Upper lobe of left lung (tissue), 6 donors: ENCODE measurements at regions not wholly inside any gene's neighbourhood (a gene's known extent, or its start where the extent isn't known, plus 50 kb on each side); places are given as distances from the start of the nearest gene placed in this dataset.

Experiments used
- ATAC-seq, 2 donors: fragments of 200-7000 bp; cut with Tn5 transposase; one replicate each; pipeline ENCODE4 v1.9.1; 2022; ENCODE audit warnings: mild to moderate bottlenecking in 2 of 2, moderate library complexity in 2 of 2; ENCODE audit not compliant: low FRiP score in 2 of 2
- DNase-seq, 2 donors: peaks; one replicate each; pipeline ENCODE4 v3.0.0-alpha.2; 2019 to 2020
- H3K27ac ChIP-seq, 4 donors: fragments of 200-600 bp; sonication (generic); one replicate each; pipeline ENCODE4 v1.5.1; 2016 to 2019
- H3K27me3 ChIP-seq, 4 donors: fragments of 200-600 bp; sonication (generic); one replicate each; pipeline ENCODE4 v1.5.1; 2017 to 2019
- H3K36me3 ChIP-seq, 4 donors: fragments of 200-600 bp; sonication (generic); one replicate each; pipeline ENCODE4 v1.5.1; 2016 to 2019
- H3K4me1 ChIP-seq, 4 donors: fragments of 200-600 bp; sonication (generic); one replicate each; pipeline ENCODE4 v1.5.1; 2018 to 2019
- H3K4me3 ChIP-seq, 4 donors: fragments of 200-600 bp; sonication (generic); one replicate each; pipeline ENCODE4 v1.5.1; 2017 to 2019; ENCODE audit warnings: mild to moderate bottlenecking in 2 of 4, moderate library complexity in 1 of 4
- H3K9me3 ChIP-seq, 4 donors: fragments of 200-600 bp; sonication (generic); one replicate each; pipeline ENCODE4 v1.5.1; 2018 to 2019
- EP300 ChIP-seq, 4 donors: sonication (generic); formaldehyde crosslinking; IDR thresholded peaks; one replicate each; pipeline ENCODE4 v1.5.1; 2017; ENCODE audit warnings: antibody characterized with exemption in 4 of 4, control low read depth in 2 of 4
- POLR2A ChIP-seq, 4 donors: fragments of 450-650 bp; IDR thresholded peaks; one replicate each; pipeline ENCODE4 v1.5.1; 2016 to 2017; ENCODE audit warnings: antibody characterized with exemption in 4 of 4, mild to moderate bottlenecking in 2 of 4
- POLR2AphosphoS5 ChIP-seq, 2 donors: sonication (generic); formaldehyde crosslinking; IDR thresholded peaks; one replicate each; pipeline ENCODE4 v1.5.1; 2017; ENCODE audit warnings: antibody characterized with exemption in 2 of 2
- WGBS, 2 donors: methylation state at CpG; one replicate each; pipeline ENCODE4 v1.1.5; 2017 to 2018; 5-methylcytosine and 5-hydroxymethylcytosine counted together
- TF ChIP-seq, protein P1 (sequence below), 6 experiments: fragments of 450-650 bp in 4 of 6; fragments of 200-600 bp in 2 of 6; sonication (generic) in 2 of 6; IDR thresholded peaks; one replicate each; pipeline ENCODE4 v1.5.1; 2016 to 2019; ENCODE audit warnings: antibody characterized with exemption in 6 of 6
- donor health status: DM: no; HTN: no; CAD: no; lungs with moderate emphysema.
- donor health status: DM: no; HTN: yes; CAD: no; lungs with severe emphysema.

DNA sequence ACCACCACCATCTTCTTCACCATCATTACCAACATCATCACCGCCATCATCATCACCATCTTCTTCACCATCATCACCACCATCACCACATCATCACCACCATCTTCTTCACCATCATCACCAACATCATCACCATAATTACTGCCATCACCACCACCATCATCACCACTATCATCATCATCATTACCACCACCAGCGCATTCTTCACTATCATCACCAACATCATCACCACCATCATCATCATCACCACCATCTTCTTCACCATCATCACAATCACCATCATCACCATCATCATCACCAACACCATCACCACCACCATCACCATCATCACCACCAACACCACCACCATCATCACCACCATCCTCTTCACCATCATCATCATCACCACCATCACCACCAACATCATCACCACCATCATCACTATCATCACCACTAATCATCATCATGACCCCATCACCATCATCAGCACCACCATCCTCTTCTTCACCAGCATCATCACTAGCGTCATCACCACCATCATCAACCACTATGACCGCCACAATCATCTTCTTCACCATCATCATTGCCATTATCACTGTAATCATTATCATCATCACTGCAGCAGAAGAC lies 303.8 kb downstream of the CTTN start:
- no peaks in the 10 kb centered on the region for H3K36me3 ChIP-seq
- H3K27ac ChIP-seq = no peak overlapping the region
- ATAC-seq (no peak), DNase-seq (no peak)
- H3K4me1 ChIP-seq = peaks cover 0 to 7% (median 2%) of the 10 kb centered on the region in 4 donors
- 95 to 100% methylated on average over 4 of the region's 4 CpGs for whole genome bisulfite sequencing, 2 donors
- TF ChIP-seq POLR2AphosphoS5 (IDR thresholded peaks at IDR 0.05) = no peak
- TF ChIP-seq EP300 (IDR thresholded peaks at IDR 0.05) = no peak
- TF ChIP-seq, protein P1, sequence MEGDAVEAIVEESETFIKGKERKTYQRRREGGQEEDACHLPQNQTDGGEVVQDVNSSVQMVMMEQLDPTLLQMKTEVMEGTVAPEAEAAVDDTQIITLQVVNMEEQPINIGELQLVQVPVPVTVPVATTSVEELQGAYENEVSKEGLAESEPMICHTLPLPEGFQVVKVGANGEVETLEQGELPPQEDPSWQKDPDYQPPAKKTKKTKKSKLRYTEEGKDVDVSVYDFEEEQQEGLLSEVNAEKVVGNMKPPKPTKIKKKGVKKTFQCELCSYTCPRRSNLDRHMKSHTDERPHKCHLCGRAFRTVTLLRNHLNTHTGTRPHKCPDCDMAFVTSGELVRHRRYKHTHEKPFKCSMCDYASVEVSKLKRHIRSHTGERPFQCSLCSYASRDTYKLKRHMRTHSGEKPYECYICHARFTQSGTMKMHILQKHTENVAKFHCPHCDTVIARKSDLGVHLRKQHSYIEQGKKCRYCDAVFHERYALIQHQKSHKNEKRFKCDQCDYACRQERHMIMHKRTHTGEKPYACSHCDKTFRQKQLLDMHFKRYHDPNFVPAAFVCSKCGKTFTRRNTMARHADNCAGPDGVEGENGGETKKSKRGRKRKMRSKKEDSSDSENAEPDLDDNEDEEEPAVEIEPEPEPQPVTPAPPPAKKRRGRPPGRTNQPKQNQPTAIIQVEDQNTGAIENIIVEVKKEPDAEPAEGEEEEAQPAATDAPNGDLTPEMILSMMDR (IDR thresholded peaks at IDR 0.05) = no peak
- no peak for TF ChIP-seq POLR2A (IDR thresholded peaks at IDR 0.05)
- no peaks in the 10 kb centered on the region for H3K9me3 ChIP-seq
- H3K27me3 ChIP-seq = no peaks in the 10 kb centered on the region
- H3K4me3 ChIP-seq = no peak overlapping the region

DNA sequence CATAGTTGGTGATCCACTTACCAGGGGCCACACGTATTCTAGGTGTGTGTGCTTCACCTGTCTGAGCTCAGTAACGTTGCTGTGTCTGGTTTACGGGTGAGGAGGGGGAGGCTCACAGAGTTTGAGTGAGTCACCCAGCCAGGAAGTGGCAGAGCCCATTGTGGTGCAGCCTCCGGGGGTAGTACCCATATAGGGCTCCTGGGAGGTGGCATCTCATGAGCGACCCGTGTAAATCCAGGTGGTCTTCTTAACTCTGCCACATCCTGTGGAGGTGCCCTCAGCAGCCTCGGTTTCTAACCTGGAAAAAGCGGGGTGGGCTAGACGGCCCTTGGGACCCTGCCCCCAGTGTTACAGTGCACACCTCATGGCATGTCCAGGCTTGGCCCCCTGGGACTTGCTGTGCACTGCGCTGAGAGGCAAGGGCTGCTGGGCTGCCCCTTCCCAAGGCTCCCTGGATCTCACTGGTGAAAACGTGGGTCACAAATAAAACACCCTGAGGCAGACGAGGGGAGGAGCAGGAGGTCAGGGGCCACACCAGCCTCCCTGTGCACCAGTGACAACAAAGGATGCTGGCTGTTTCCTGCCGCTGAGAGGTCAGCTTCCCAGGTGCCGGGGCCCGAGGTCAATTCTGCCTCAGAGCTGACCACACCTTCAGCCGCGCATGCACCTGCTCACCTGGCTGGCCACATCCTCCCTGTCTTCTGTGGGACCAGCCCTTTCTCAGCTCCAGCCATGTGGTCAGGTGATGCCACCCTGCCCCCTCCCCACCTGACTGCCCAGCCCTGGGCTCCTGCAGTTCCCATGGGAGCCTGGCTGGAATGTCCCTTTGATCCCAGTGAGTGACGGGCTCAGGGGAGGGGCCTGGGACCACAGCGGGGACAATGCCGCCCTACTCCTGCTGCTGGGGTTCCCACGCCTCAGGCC lies 305.1 kb downstream of the CTTN start:
- DNase-seq (no peak), ATAC-seq (no peak)
- no peaks in the 10 kb centered on the region for H3K9me3 ChIP-seq
- TF ChIP-seq, protein P1 (IDR thresholded peaks at IDR 0.05) = no peak
- TF ChIP-seq POLR2A (IDR thresholded peaks at IDR 0.05) = no peak
- TF ChIP-seq EP300 (IDR thresholded peaks at IDR 0.05) = no peak
- TF ChIP-seq POLR2AphosphoS5 (IDR thresholded peaks at IDR 0.05) = no peak
- WGBS, 2 donors = 72 to 80% methylated on average over 13 to 21 of the region's 21 CpGs
- no peak overlapping the region for H3K4me3 ChIP-seq
- peaks cover 0 to 7% (median 2%) of the 10 kb centered on the region in 4 donors for H3K4me1 ChIP-seq
- H3K36me3 ChIP-seq = no peaks in the 10 kb centered on the region
- no peak overlapping the region for H3K27ac ChIP-seq
- no peaks in the 10 kb centered on the region for H3K27me3 ChIP-seq

DNA sequence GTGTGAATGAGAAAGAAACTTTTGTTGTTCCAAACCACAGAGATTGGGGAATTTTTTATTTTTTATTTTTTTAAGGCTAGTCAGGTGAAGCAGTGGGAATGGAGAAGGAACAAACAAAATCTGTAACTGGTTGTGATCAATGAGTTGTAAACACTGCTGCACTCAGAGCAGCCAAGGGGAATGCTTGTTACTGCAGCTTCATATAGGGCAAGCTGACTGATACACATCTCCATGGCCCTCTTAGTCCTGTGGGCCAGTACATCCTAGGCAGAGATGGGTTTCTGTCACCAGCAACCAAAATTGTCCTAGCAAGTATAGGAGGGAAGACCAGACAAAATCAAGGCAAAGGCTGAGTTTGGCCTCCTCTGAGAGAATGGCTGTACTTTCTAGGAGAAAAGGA lies 306.8 kb downstream of the CTTN start:
- Histone ChIP-seq H3K27ac (no peak overlapping the region), H3K9me3 (no peaks in the 10 kb centered on the region), H3K36me3 (no peaks in the 10 kb centered on the region), H3K4me1 (no peaks in the 10 kb centered on the region), H3K27me3 (no peaks in the 10 kb centered on the region), H3K4me3 (no peak overlapping the region)
- DNase-seq (no peak), ATAC-seq (no peak)
- TF ChIP-seq, protein P1 (IDR thresholded peaks at IDR 0.05) = no peak
- no peak for TF ChIP-seq POLR2AphosphoS5 (IDR thresholded peaks at IDR 0.05)
- TF ChIP-seq POLR2A (IDR thresholded peaks at IDR 0.05) = no peak
- TF ChIP-seq EP300 (IDR thresholded peaks at IDR 0.05) = no peak

DNA sequence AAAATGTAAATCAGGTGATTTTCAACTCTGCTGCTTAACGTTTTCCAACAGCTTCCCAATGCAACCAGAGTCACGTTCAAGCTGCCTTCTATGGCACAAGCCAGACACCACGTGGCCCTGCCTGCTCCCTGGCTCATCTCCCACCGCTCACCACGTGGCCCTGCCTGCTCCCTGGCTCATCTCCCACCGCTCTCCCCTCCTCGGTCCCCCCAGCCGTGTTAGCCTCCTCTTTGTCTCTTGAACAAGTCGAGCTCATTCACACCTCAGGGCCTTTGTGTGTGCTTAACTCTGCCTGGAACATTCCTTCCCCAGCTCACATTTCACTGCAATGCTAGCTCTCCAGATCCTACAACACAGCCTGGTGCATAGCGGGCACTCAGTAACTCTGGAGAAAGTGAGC lies 307.6 kb downstream of the CTTN start:
- H3K9me3 ChIP-seq = no peaks in the 10 kb centered on the region
- no peaks in the 10 kb centered on the region for H3K4me1 ChIP-seq
- H3K4me3 ChIP-seq = no peak overlapping the region
- TF ChIP-seq, protein P1 (IDR thresholded peaks at IDR 0.05) = no peak
- no peak for TF ChIP-seq POLR2AphosphoS5 (IDR thresholded peaks at IDR 0.05)
- no peak for TF ChIP-seq EP300 (IDR thresholded peaks at IDR 0.05)
- no peak for TF ChIP-seq POLR2A (IDR thresholded peaks at IDR 0.05)
- H3K36me3 ChIP-seq = no peaks in the 10 kb centered on the region
- H3K27me3 ChIP-seq = no peaks in the 10 kb centered on the region
- no peak overlapping the region for H3K27ac ChIP-seq
- 80 to 87% methylated on average over 10 of the region's 10 CpGs for whole genome bisulfite sequencing, 2 donors
- DNase-seq = no peak
- no peak for ATAC-seq
